ENCODE measurements at regions not wholly inside any gene's neighbourhood (a gene's known extent, or its start where the extent isn't known, plus 50 kb on each side); places are given as distances from the start of the nearest gene placed in this dataset.

DNA sequence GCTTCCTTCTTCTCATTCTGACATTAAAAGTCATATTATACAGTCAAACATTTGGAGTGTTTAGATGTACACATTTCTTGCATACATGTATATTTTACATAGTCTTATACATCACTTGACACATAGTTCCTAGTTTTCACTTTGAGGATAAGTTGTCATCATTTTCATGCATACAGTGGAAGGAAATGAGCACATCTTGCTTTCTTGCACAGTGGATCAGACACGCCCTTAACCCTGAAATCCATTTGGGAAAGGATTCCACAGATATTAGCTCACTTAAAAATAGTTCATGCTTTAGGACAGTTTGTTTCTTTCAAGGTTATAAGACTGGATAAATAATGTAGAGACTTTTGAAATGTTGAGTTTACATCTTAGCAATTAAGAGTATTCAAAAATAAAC is 148.6 kb upstream of the MME start:
- TF ChIP-seq CTCF (IDR thresholded peaks at IDR 0.05) (no peak), EZH2 (IDR thresholded peaks at IDR 0.05) (no peak)

Data from neural progenitor cell (in vitro differentiated cells).